MG63 (cell line): ENCODE measurements at regions not wholly inside any gene's neighbourhood (a gene's known extent, or its start where the extent isn't known, plus 50 kb on each side); places are given as distances from the start of the nearest gene placed in this dataset.
"Not testable (repeated sequence)": the region's sequence is repeated elsewhere in the genome, so short reads cannot be mapped to it uniquely, and the experiment has no call there.

Experiments
- DNase-seq: peaks from one replicate; pipeline ENCODE4 v3.0.0-alpha.2; 2020
- H3K27me3 ChIP-seq: fragments of 250-450 bp; sonication (Bioruptor Pico); 2 replicates; pipeline ENCODE4 v1.5.1; 2020; ENCODE audit warnings: mild to moderate bottlenecking, moderate library complexity
- H3K36me3 ChIP-seq: fragments of 250-450 bp; sonication (Bioruptor Pico); 2 replicates; pipeline ENCODE4 v1.5.1; 2020; ENCODE audit warnings: mild to moderate bottlenecking, moderate library complexity
- H3K4me3 ChIP-seq: fragments of 250-450 bp; sonication (Bioruptor Pico); 2 replicates; pipeline ENCODE4 v1.5.1; 2020; ENCODE audit warnings: mild to moderate bottlenecking, moderate library complexity
- H3K9me3 ChIP-seq: fragments of 250-450 bp; sonication (Bioruptor Pico); 2 replicates; pipeline ENCODE4 v1.5.1; 2020; ENCODE audit warnings: mild to moderate bottlenecking, moderate library complexity

DNA sequence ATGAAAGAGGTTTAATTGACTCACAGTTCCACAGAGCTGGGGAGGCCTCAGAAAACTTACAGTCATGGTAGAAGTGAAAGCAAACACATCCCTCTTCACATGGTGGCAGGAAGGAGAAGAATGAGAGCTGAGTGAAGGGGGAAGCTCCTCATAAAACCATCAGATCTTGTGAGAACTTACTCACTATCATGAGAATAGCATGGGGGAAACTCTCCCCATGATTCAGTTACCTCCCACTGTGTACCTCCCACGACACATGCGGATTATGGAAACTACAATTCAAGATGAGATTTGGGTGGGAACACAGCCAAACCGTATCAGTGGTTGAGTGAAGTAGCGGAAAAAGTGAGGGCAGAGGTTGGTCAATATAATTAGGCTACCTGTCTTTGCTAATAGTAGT lies 538.3 kb downstream of the KIF2B start:
- H3K9me3 ChIP-seq, H3K36me3 ChIP-seq, H3K27me3 ChIP-seq, DNase-seq, H3K4me3 ChIP-seq: not testable (repeated sequence)

- DNase-seq: no peak
- Histone ChIP-seq H3K27me3 (no peaks in the 10 kb centered on the region), H3K4me3 (no peak overlapping the region), H3K36me3 (no peaks in the 10 kb centered on the region), H3K9me3 (no peaks in the 10 kb centered on the region)
Observed at GRCh38 chr17:54368906-54369305, 531.7 kb upstream of the TOM1L1 start.

GRCh38 chr17:54372069-54372749 lies 528.4 kb upstream of the TOM1L1 start:
- H3K9me3 ChIP-seq: no peaks in the 10 kb centered on the region
- no peak overlapping the region for H3K4me3 ChIP-seq
- no peaks in the 10 kb centered on the region for H3K36me3 ChIP-seq
- H3K27me3 ChIP-seq: no peaks in the 10 kb centered on the region
- no peak for DNase-seq

- H3K27me3 ChIP-seq: no peaks in the 10 kb centered on the region
- H3K36me3 ChIP-seq: no peaks in the 10 kb centered on the region
- DNase-seq: no peak
- H3K9me3 ChIP-seq: no peaks in the 10 kb centered on the region
- H3K4me3 ChIP-seq: no peak overlapping the region
Observed at GRCh38 chr17:54373970-54374369, 526.7 kb upstream of the TOM1L1 start.

DNA sequence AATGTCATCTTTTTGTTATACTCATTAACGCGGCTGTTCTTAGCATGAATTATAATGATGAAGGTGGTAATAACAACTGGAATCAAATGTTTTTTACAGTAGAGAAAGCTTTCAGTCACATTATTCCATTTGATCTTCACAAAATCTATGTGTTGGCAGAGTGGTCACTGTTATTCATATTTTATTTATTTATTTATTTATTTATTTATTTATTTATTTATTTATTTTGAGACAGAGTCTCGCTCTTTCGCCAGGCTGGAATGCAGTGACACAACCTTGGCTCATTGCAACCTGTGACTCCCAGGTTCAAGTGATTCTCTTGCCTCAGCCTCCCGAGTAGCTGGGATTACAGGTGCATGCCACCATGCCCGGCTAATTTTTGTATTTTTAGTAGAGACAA lies 524.2 kb upstream of the TOM1L1 start:
- not testable (repeated sequence) for H3K27me3 ChIP-seq, H3K9me3 ChIP-seq, DNase-seq, H3K36me3 ChIP-seq, H3K4me3 ChIP-seq

DNA sequence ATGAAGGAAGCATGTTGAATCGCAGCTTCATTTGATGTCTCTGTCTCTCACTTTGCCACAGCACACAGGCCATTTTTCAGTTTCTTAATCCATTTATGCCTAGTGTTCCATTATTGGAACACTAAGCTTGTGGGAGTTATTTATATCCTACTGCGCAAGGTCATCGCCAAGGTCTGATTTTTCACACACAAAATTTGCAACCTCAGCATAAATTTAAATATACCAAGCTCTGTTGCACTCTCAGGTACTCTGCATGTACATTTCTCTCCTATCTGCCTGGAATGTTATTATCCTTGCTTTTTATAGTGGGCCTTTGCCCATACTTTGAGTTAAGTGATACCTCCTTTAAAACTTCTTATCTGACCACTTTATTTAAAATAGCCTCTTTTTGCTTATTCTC lies 519.2 kb upstream of the TOM1L1 start:
- DNase-seq: no peak
- H3K9me3 ChIP-seq: no peaks in the 10 kb centered on the region
- no peaks in the 10 kb centered on the region for H3K36me3 ChIP-seq
- H3K4me3 ChIP-seq: no peak overlapping the region
- H3K27me3 ChIP-seq: no peaks in the 10 kb centered on the region

- DNase-seq: no peak
- Histone ChIP-seq H3K9me3 (no peaks in the 10 kb centered on the region), H3K36me3 (no peaks in the 10 kb centered on the region), H3K27me3 (no peaks in the 10 kb centered on the region), H3K4me3 (no peak overlapping the region)
Observed at GRCh38 chr17:54404259-54404658, 496.4 kb upstream of the TOM1L1 start.

GRCh38 chr17:54405826-54406225 lies 494.8 kb upstream of the TOM1L1 start:
- Histone ChIP-seq H3K36me3 (no peaks in the 10 kb centered on the region), H3K4me3 (no peak overlapping the region), H3K9me3 (no peaks in the 10 kb centered on the region), H3K27me3 (no peaks in the 10 kb centered on the region)
- no peak for DNase-seq

GRCh38 chr17:54408731-54409130 lies 491.9 kb upstream of the TOM1L1 start:
- Histone ChIP-seq H3K4me3 (no peak overlapping the region), H3K9me3 (no peaks in the 10 kb centered on the region), H3K27me3 (no peaks in the 10 kb centered on the region), H3K36me3 (no peaks in the 10 kb centered on the region)
- DNase-seq: no peak

DNA sequence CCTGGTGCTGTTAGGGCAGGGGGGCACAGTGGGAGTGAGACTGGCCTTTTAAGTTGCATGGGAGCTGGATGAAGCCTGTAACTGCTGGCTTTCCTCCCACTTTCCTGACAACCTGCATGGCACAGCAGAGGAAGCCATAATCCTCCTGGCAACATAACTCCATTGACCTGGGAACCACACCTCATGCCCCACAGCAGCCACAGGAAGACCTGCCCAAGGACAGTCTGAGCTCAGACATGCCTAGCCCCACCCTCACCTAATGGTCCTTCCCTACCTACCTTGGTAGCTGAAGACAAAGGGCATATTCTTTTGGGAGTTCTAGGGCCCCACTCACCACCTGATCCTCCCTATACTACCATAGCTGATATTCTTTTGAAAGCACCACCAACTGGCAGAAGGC lies 482.2 kb upstream of the TOM1L1 start:
- H3K9me3 ChIP-seq: no peaks in the 10 kb centered on the region
- H3K4me3 ChIP-seq: no peak overlapping the region
- H3K36me3 ChIP-seq: no peaks in the 10 kb centered on the region
- no peak for DNase-seq
- H3K27me3 ChIP-seq: no peaks in the 10 kb centered on the region

GRCh38 chr17:54425671-54426070 lies 475.0 kb upstream of the TOM1L1 start:
- Histone ChIP-seq H3K36me3 (no peaks in the 10 kb centered on the region), H3K9me3 (no peaks in the 10 kb centered on the region), H3K27me3 (no peaks in the 10 kb centered on the region), H3K4me3 (no peak overlapping the region)
- DNase-seq: no peak

- Histone ChIP-seq H3K9me3 (no peaks in the 10 kb centered on the region), H3K36me3 (no peaks in the 10 kb centered on the region), H3K27me3 (no peaks in the 10 kb centered on the region), H3K4me3 (no peak overlapping the region)
- no peak for DNase-seq
Observed at GRCh38 chr17:54426296-54426886, 474.3 kb upstream of the TOM1L1 start.

DNA sequence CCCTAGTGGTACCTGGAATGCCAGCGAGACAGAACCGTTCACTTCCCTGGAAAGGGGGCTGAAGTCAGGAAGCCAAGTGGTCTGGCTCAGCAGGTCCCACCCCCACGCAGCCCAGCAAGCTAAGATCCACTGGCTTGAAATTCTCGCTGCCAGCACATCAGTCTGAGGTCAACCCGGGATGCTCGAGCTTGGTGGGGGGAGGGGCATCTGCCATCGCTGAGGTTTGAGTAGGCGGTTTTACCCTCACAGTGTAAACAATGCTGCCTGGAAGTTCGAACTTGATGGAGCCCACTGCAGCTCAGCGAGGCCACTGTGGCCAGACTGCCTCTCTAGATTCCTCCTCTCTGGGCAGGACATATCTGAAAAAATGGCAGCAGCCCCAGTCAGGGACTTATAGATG lies 464.7 kb upstream of the TOM1L1 start:
- Histone ChIP-seq H3K4me3 (no peak overlapping the region), H3K36me3 (no peaks in the 10 kb centered on the region), H3K27me3 (peaks cover 2% of the 10 kb centered on the region; the same call in 1 of the 2 replicates), H3K9me3 (peaks cover 2% of the 10 kb centered on the region)
- DNase-seq: no peak

GRCh38 chr17:54439816-54440215 lies 460.8 kb upstream of the TOM1L1 start:
- Histone ChIP-seq H3K36me3 (no peaks in the 10 kb centered on the region), H3K9me3 (peaks cover 2% of the 10 kb centered on the region), H3K4me3 (no peak overlapping the region), H3K27me3 (0 out of 2 replicates have a peak, but pooled peaks cover under 1% of the 10 kb centered on the region)
- DNase-seq: no peak

- Histone ChIP-seq H3K27me3 (no peaks in the 10 kb centered on the region), H3K9me3 (peaks cover 2% of the 10 kb centered on the region; the same call in 1 of the 2 replicates), H3K36me3 (no peaks in the 10 kb centered on the region), H3K4me3 (no peak overlapping the region)
- DNase-seq: no peak
Observed at GRCh38 chr17:54451051-54451450, 449.6 kb upstream of the TOM1L1 start.

- DNase-seq: no peak
- Histone ChIP-seq H3K9me3 (peaks cover 5% of the 10 kb centered on the region; the same call in 1 of the 2 replicates), H3K4me3 (no peak overlapping the region), H3K27me3 (no peaks in the 10 kb centered on the region), H3K36me3 (no peaks in the 10 kb centered on the region)
Observed at GRCh38 chr17:54452666-54453348, 447.8 kb upstream of the TOM1L1 start.

DNA sequence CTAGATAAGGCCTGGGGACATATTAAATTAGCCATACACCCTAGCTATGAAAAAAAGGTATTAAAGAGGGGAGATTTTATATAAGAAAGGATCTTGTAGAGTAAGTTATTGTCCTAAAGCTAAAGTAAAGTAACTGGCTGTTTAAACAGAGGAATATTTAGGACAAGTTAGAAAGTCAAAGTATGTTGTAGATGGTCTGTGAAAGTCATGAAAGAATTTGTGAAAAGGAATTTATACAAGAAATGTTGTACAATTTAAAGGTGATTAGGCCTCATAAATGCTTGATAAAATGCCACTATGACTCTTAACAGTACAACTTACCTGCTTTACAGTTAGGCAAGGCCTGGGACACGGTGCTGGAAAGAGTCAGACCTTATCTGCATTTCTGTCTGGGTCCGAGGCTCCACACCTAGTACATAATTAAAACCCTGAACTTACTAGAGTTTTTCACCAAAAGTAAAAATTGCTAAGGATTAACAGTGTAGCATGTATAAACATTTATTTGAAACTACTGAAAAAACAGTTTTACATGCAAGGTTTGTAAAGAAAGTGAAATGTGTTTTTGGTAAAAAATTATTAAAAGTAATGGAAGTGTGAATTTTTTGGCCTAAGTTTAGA lies 445.3 kb upstream of the TOM1L1 start:
- Histone ChIP-seq H3K4me3 (no peak overlapping the region), H3K36me3 (no peaks in the 10 kb centered on the region), H3K27me3 (no peaks in the 10 kb centered on the region), H3K9me3 (peaks cover 5% of the 10 kb centered on the region; the same call in 1 of the 2 replicates)
- no peak for DNase-seq
